Stimulated activated CD8-positive, alpha-beta memory T cell treated with anti-CD3 and anti-CD28 coated beads, Interleukin-4, amount 100 ng/mL, for 4 hours (primary cell): ENCODE measurements at regions not wholly inside any gene's neighbourhood (a gene's known extent, or its start where the extent isn't known, plus 50 kb on each side); places are given as distances from the start of the nearest gene placed in this dataset.

ENCODE experiments used
- DNase-seq, 2 donors: peaks; one replicate each; pipeline ENCODE4 v3.0.0-alpha.2; 2020; ENCODE audit warnings: low read depth in 2 of 2, low spot score in 1 of 2

DNA sequence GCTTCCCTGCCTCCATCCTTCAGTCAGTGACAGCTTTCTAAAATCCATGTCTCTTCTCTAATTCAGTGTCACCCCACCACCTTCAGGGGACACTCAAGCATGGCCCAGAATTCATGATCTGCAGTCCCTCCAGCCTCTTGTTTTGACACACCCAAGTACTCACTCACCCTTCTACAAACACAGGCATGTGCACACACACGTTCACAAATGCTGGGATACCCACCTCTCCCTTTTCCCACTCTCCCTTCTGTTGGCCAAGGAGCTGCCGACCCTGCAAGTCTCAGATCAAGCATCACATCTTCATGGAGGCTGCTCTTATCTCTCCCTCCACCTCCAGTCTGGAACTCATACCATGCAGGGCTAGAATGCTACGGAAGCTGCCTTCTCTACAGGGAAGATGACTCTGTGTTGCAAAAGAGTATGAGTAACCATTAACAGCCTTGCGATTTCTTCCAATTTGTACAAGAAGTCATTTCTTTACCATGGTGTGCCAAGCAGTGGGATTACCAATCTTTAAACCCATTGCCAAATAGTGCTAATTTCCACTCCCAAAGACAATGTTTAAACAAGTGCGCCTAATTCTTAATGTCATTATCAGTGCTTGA is 196.1 kb downstream of the BCL11B start:
- DNase-seq: no peak

DNA sequence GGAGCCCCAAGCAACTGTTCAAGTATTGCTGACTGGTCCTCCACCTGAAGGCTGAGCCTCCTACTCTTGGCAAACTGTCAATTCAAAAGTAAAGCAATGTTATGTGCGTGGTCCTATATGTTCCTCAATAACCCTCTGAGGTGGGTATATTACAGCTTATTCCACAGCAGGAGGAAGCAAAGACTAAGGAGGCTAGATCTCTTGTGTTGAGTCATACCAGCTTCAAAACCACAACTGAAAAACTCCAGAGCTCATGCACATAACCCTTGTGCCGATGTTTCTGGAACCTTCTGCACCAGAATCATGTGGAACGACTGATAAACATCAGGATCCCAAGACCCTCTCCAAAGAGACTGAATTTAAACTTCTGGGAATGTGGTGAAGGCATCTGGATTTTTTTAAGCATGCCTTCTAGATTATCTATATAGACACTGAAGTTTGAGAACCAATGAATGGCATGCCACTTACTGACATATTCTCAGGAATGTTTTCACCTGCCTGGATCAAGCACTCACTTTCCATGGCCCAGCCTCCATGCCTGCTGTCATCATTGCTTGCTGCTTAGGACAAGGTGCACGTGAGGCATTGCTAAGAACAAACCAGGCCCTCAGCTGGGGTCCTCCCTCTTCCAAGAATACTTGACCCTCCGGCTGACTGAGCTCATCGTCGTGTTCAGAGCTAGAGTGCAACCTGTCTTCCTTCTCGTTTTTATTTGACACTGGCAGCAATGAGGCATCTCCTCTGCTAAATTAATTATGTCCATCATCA is 194.7 kb downstream of the BCL11B start:
- no peak for DNase-seq

DNA sequence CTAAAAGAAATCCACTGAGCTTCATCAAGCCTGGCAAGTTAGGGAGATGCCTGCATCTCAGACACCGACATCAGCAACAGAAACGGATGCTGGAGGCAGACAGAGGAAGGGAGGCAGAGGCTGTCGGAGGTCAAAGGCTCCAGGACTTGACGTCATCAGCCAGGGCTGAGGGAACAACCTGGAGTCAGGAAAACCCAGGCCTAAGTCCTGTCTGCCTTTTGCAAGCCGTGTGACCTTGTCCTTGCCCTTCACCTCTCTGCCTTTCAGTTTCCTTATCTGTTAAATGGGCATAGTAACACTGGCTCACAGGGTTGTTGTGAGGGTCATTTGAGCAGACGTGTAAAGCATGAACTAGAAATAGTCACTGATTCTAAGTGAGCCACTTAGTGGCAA is 194.2 kb downstream of the BCL11B start:
- no peak for DNase-seq

DNA sequence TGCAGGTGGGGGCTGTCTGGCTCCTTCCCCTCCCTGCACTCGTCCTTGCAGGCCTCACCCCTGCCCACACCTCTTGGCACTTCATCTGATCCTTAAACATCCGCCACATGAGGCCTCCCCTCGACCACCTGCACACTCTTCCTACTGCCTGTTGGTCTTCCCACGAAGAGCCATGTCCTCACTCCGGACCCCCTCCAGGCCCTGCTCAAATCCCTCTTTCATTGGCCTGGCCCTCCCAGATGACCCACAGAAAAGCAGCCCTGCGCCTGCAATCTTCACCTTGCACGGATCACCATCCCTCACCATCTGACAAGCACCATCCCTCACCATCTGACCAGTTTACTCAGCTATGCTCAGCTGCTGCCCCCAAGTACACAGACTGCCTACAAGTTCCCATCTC is 193.6 kb downstream of the BCL11B start:
- no peak for DNase-seq

DNA sequence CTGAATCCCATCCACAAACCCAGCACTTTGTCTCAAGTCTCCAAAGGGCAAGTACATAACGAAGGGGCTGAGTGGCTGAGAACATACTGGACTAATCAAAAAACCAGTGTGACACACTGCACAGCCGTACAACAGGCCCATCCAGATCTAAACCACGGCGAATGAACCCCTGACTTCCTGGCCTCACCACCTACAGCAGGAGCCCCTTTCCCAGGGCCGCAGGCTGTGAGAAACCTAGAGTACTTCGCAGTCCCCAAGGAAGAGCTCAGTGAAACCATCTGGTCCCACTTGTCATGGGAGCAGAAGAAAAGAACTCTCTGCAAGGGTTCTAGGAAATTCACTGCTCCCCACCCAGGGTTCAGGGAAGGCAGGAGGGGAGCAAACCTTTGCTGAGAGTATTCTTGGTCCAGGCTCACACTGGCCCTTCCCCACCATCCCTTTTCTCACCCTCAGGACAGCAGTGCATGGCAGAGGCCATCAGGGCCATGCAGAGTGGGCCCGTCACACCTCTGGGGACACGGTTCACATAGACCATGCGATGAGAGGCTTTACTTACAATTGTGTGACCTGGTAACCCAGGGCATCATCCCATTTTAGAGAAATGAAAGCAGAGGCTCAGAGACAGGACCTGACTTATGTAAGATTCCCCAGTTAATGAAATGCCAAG is 192.8 kb downstream of the BCL11B start:
- DNase-seq: no peak

DNA sequence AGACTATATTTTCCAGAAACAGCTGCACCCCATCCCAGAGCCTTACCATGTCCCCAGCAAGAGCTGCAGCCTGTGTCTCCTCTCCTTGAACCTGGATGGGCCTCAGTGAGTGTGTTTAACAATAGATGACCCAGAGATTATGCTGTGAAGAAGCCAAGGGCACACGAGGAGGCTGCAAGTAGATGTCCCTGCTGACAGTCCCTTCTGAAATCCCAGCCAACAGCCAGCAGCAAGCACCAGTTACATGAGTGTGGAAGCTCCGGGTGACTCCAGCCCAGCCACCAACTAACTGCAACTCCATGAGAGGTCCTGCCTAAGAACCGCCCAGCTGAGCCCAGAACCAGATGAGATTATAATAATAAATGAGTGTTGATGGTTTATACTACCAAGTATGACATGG is 191.7 kb downstream of the BCL11B start:
- DNase-seq: no peak

DNA sequence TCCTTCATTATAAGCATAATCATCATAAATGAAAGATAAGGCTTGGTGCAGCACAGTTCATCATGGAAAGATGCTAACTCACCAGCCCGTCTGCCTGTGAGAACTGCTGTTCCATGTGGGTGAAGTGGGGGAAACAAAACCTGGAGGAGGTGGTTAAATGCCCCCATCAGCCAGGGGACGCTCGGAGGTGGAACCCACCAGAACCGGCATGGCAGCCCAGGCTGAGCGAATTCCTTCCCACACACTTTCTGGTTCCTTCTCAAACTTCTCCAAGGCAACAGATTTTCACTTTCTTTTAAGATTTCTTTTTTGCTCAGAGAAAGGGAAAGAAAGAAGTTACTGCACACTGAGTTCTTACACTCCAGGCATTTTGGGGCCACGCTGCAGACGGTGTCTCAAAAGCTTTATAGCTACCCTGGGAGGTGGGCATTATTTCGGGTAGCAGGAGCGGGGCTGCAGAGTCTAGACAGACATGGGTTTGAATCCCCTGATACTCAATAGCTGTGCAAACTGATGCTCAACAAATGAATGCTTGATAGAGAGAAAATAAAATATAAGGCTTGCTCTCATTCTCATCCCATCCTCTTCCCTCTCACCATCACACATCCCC is 190.7 kb downstream of the BCL11B start:
- no peak for DNase-seq

DNA sequence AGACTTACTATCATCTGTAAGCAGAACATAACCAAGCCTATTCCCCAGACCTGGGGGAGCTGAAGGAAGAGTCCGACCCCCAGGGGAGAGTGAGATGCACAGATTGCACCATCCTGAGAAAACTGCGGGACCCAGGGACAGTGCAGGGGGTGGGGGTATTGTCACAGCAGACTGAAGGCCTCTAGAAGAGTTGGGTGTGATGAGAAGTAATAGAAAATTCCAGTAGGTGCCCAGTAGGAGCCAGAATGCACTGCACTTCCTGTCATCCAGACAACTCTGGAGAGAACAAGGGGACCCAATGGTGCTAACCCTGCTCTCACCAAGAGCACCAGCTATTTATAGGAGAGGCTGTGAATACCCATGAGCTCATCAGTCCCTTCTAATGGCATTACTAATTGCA is 190.1 kb downstream of the BCL11B start:
- no peak for DNase-seq

DNA sequence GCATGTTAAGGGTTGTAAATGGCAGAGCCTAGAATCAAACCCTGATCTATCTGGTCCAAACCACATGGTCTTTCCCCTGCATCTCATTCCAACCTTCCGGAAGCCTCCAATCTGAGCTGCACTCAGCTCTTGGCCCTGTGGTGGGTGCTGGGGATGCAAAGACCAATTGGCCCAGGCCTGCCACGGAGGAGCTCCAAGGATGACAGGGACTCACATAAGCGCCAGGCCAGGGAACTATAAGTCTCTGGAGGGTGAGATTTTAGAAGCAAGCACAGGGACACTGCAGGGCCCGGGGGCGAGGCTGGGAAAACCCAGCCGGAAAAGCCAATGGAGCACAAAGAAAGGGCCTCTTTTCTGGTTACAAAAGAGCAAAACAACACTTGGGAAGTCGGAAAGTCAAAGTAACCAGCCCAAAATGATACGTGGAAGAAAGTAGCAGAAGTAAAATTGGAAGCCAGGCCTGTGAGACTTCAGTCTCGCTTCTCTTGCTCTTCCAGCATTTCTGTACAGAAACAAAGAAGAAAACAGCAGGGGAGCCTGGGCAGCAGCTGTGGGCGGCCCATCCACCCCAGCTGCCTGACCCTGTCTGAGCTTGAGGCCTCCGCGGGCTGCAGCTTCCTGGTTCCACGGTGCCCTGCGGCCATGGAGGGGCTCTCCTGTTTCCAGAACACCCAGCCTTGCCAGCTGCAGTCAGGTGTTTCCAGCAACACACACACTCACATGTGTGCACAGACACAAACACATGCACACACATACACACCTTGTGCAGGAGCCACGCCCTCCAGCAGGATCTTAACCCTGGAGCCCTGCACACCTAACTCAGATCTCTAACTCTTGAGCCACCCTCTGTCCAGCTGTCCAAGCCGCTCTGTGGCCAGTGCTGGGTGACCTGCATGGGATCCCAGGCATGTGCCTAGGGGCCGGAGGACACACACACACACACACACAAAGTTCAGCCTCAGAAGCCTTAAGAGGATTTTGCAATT is 178.2 kb downstream of the BCL11B start:
- no peak for DNase-seq

DNA sequence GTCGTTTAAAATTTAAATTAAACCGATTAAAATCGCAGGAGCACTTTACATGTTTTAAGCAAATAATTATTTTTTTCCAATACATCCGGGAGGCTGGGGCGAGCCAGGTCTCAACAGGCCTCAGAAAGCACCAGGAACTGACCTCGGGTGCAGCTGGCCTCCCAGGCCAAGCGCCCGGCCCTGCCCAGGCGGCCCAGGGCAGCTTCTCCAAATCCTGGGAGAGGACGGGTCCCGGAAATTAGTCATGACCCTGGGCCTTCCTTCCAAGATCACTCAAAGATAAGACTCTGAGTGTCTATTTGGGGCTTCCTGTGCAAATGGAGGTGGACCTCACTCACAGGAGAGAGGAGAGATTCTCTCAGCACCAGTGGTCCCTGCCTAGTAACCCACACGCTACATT is 177.1 kb downstream of the BCL11B start:
- no peak for DNase-seq

DNA sequence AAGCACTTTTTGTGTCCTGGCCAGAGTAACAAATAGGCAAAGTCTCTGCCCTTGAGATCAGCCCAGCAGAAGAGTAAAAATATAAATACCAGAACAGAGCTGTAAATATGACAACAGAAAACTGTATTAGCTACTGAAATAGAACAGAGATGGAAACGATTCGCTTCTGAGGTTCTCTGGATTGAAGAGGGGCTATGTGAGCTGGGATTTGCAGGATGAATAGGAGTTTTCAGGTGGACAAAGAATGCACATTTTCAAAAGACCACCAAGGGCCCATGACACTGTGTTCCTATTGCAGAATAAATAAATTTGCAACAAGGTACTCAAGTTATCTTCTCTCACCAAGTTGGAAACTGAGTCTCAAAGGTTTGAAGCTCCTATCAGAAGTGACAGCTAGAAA is 176.6 kb downstream of the BCL11B start:
- DNase-seq: no peak

DNA sequence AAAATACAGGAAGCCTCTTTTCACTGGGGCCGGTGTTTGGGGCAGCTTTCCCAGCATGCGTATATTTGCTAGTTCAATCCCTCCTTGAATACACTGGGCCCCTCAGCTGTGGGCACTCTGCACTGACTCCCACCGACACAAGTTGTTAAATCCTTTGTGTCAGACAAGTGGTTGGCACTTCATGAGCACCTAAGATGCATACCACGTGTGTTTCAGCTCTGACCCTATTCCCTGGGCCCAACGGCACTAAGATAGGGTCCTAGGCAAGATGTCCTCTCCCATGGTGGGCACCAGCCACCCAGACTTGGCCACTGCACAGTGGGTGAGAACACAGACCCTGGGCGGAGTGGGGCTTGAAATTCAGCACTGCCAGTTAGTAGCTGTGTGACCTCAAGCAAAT is 173.8 kb downstream of the BCL11B start:
- DNase-seq: no peak

DNA sequence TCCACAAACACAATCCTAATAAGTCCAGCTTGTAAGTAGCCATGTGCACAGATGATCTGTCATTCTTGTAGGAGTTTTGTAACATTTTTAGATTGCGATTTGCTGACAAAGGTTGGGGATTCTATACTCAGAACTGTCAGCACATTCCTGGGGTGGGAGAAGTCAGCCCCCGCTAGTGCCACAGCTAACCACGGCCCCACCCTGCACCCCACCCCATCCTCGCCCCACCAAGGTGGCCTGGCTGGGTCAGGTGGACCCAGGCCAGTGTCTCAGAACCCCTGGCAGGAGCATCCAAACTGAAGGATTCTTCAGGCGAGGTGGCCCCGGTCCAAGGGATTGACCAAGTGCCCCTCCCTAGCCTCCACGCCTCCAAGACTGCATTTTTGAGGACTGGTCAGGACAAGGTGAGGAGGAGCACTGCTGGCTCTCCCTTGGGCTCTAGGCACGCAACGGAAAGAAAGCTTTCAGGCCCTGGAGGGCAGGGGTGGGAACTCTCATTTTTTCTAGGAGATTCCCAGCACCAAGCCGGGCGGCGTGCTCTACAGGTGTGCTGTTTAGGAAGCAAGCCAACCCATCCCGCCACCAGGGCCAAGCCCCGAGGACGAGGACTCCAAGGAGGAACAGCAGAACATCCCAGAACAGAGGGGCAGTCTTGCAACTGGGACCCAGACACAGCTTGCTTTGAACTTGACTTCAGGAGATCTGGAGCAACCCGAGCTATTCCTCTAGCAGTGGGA is 172.8 kb downstream of the BCL11B start:
- DNase-seq: no peak

DNA sequence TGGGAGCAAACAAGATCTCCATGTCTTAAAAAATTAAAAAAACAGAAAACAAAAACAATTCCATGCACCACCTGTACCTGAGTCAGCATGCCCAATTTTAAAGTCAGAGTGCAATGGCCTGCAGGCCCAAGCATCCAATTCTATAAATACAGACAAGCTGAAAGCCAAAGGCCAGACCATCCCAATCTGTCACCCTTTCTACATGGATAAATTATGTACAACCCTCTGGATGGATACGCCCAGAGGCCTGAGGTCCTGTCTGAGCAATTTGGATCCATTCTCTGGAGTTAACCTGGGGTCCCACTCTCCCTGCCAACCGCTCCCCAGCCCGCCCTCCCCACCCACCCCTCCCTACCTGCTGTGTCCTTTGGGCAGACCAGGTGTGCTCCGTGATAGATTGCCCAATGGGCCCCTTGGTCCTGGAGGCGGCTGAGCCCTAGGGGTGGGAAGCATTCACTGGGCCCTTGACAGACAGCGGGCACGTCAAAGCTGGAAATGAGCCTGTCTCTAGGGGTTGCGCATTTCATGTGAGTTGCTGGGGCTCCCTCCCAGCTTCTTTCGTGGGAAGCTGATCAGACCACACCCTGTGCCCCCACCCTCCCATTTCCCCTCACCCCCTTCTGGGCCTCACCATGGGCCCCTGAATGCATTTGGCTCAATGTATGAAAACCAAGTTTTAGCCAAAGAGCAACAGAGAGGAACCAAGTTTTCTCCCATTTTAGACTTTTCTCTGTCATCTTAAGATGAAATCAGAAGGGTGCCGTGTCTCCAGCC is 171.3 kb downstream of the BCL11B start:
- DNase-seq: no peak

DNA sequence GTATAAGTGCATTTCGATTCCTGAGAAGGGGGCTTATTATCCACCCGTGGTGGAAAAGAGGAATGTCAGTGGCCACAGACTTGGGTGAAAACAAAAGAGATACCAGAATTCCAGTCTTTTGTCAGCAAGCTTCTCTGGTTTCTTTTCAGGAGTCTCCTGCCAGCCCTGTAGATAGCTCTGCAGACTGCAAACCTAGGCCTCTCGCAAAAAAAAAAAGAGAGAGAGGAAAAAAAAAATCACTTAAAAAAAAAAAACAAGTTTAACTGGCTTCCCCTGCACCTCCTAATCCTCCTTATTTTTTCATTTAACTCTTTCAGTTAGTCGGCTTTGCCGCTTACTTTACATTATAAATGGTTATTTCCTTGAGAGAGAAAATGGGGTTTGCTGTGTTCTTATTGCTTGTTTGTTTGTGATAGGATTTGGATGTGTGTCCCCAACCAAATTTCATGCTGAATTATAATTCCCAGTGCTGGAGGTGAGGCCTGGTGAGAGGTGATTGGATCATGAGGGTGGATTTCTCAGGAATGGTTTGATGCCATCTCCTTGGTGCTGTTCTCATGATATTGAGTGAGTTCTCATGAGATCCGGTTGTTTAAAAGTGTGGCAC is 170.0 kb downstream of the BCL11B start:
- no peak for DNase-seq

DNA sequence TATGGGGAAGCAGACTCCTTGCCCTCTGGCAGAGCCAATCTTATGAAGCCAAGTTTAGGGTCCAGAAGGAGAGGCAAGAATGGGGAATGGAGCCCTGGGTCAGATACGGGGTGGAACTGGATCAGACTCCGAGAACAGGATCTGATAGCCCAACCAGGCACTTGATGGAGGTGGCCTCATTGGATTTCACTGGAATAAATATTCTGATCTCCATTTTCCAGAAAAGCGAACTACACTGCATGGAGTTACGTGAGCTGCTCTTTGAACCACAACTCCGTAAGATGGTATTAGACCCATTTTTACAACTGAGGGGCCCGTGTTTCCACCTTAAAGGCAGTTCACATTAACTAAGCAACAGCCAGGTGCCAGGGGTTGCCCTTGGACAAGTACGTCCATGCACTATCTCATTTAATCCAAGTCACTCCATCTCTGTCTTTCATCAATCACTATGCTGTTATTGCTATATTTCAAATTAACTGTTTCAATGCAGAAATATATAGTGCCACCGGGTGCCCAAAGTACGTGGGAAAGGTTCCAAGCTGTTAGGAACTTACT is 155.2 kb downstream of the BCL11B start:
- no peak for DNase-seq

DNA sequence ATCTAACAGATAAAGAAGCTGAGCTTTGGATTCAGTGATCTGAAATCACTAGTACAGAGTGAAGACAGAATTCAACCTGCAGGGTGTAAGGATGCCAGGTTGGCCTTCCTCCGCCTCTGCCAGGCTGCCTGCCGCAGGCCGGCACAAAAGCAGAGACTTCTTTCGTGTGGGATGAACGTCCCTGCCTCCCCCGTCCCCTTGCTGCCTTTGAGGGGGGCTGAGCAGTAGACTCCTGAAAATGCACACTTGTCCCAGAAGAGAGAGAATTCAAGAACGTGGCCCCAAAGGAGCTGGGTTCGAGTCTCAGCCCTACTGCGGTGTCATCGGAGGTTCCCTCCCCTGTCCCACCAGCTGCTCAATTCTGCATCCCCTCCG is 154.3 kb downstream of the BCL11B start:
- no peak for DNase-seq

DNA sequence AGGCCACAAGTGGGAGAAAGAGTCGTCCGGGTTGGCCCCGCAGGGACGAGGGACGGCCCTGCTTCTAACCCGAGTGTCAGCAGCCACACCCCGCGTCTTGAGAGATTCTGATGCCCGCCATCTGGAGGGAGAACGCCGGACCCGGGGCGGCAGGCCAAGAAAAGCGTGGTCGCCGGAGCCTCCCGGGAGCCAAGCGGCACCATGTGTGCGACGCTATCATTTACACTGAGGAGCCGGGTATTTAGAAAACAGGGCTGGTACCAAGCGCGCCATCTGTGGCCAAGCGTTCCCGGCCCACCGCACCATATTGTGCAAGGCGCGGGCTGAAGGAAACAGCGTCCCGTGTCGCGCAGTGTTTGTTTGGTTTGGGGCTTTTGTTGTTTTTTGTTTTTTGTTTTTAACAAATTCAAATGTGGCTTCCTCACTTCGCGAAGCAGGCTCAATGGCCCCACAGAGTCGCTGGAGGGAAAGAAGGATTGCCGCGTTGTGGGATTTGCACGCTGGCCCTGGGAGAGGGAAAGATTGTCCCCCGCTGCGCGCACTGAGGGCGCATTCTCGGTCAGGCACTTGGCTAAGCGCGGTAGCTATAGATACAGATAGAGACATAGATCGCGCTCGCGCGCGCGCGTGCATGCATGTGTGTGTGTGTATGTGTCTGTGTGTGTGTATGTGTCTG is 153.8 kb downstream of the BCL11B start:
- DNase-seq: no peak
